Breast epithelium (tissue), 3 donors: ENCODE measurements at regions not wholly inside any gene's neighbourhood (a gene's known extent, or its start where the extent isn't known, plus 50 kb on each side); places are given as distances from the start of the nearest gene placed in this dataset.

Experiments
- CTCF ChIP-seq, 3 donors: fragments of 450-650 bp; IDR thresholded peaks; one replicate each; pipeline ENCODE4 v1.5.1; 2016 to 2017; ENCODE audit warnings: antibody characterized with exemption in 3 of 3, mild to moderate bottlenecking in 3 of 3, moderate library complexity in 3 of 3
- POLR2AphosphoS5 ChIP-seq, 3 donors: sonication (generic); formaldehyde crosslinking; IDR thresholded peaks; one replicate each; pipeline ENCODE4 v1.6.1; 2017; ENCODE audit warnings: antibody characterized with exemption in 3 of 3

DNA sequence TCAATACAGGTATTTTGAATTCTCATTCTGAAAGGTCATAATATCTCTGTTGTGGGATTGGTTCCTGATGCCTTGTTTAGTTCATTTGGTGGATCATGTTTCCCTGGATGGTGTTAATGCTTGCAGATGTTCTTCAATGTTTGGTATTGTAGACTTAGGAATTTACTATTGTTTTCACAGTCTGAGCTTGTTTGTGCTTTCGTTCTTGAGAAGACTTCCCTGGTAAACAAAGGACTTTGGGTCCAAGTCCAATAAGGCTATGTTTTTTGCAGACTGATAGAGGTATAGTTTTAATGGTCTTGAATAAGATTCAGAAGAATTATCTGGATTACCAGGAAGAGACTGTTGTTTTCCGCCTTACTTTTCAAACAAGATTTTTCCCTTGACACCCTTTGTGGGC, 1646.3 kb downstream of the AMY1C start:
- TF ChIP-seq POLR2AphosphoS5 (IDR thresholded peaks at IDR 0.05) (no peak), CTCF (IDR thresholded peaks at IDR 0.05) (no peak)
